H1 (cell line): ENCODE measurements at regions not wholly inside any gene's neighbourhood (a gene's known extent, or its start where the extent isn't known, plus 50 kb on each side); places are given as distances from the start of the nearest gene placed in this dataset.

ENCODE experiments used
- CTCF ChIA-PET: fragments of 300-600 bp; sonication (Branson Sonifier 250); formaldehyde crosslinking; loops from one replicate; lab custom pipeline; 2021; ENCODE audit not compliant: partially characterized antibody; lab: Charles Lee
- POLR2A ChIA-PET: fragments of 300-600 bp; sonication (Branson Sonifier 250); formaldehyde crosslinking; loops from one replicate; lab custom pipeline; 2021; ENCODE audit warnings: inconsistent platforms; ENCODE audit not compliant: partially characterized antibody; lab: Charles Lee
- DNase-seq, 2 experiments: peaks; one replicate each; pipeline versions ENCODE4 v3.0.0 to v3.0.0-alpha.2; 2010 to 2022; ENCODE audit warnings: low spot score in 2 of 2, low read depth in 1 of 2, mixed read lengths in 1 of 2
- FAIRE-seq: peaks from 2 replicates; lab custom pipeline; 2011; peaks lifted over from hg19 to GRCh38; lab: Jason Lieb, UNC
- H2AFZ ChIP-seq: 2 replicates; pipeline ENCODE4 v1.8.1; 2012; ENCODE audit warnings: low read length, inconsistent platforms
- H2AK5ac ChIP-seq: 2 replicates; pipeline ENCODE4 v1.6.1; 2013; ENCODE audit warnings: low read depth, low read length
- H2BK120ac ChIP-seq: replicated peaks from 2 replicates; pipeline ENCODE3; 2013; ENCODE audit warnings: low read depth, low read length, inconsistent platforms
- H2BK12ac ChIP-seq: 2 replicates; pipeline ENCODE4 v1.6.1; 2013; ENCODE audit warnings: low read depth, low read length
- H2BK15ac ChIP-seq: 2 replicates; pipeline ENCODE4 v1.6.1; 2013; ENCODE audit warnings: low read length
- H2BK20ac ChIP-seq: 2 replicates; pipeline ENCODE4 v1.6.1; 2013; ENCODE audit warnings: low read length
- H2BK5ac ChIP-seq: 2 replicates; pipeline ENCODE4 v1.6.1; 2013; ENCODE audit warnings: low read depth, low read length
- H3K14ac ChIP-seq: 2 replicates; pipeline ENCODE4 v1.6.1; 2013; ENCODE audit warnings: inconsistent platforms; ENCODE audit not compliant: insufficient read length
- H3K18ac ChIP-seq: 2 replicates; pipeline ENCODE4 v1.6.1; 2013; ENCODE audit warnings: low read length; ENCODE audit errors: extremely low read depth
- H3K23ac ChIP-seq: 2 replicates; pipeline ENCODE4 v1.6.1; 2013; ENCODE audit warnings: inconsistent platforms; ENCODE audit not compliant: insufficient read length
- H3K23me2 ChIP-seq: 2 replicates; pipeline ENCODE4 v1.6.1; 2013; ENCODE audit warnings: low read depth, low read length
- H3K27ac ChIP-seq: 2 replicates; pipeline ENCODE4 v1.6.1; 2011; ENCODE audit warnings: low read depth, low read length, inconsistent platforms
- H3K27me3 ChIP-seq, 4 experiments: replicated peaks in 1 of 4; 1 replicate in 1 of 4; 2 replicates in 3 of 4; pipeline versions ENCODE4 v1.6.1 to v1.8.1; 2011 to 2013; ENCODE audit warnings: low read length in 3 of 4, mild to moderate bottlenecking in 3 of 4, inconsistent platforms in 2 of 4, mixed read lengths in 2 of 4, moderate library complexity in 1 of 4; ENCODE audit not compliant: control insufficient read depth in 3 of 4, insufficient read depth in 3 of 4; ENCODE audit errors: extremely low read depth in 1 of 4
- H3K36me3 ChIP-seq, 4 experiments: 2 replicates each; pipeline versions ENCODE4 v1.6.1 to v1.8.1; 2011 to 2013; ENCODE audit warnings: mild to moderate bottlenecking in 4 of 4, low read length in 3 of 4, moderate library complexity in 2 of 4, control low read depth in 1 of 4, inconsistent platforms in 1 of 4; ENCODE audit not compliant: insufficient read depth in 4 of 4, control insufficient read depth in 2 of 4
- H3K4ac ChIP-seq: replicated peaks from 2 replicates; pipeline ENCODE3; 2013; ENCODE audit warnings: low read length, low read depth, mixed read lengths, inconsistent platforms; ENCODE audit not compliant: insufficient read length
- H3K4me1 ChIP-seq, 4 experiments: replicated peaks in 1 of 4; 1 replicate in 1 of 4; 2 replicates in 3 of 4; pipeline versions ENCODE4 v1.6.1 to v1.8.1; 2011 to 2013; ENCODE audit warnings: low read length in 3 of 4, inconsistent platforms in 2 of 4, mixed read lengths in 1 of 4; ENCODE audit not compliant: insufficient read depth in 4 of 4, control insufficient read depth in 3 of 4
- H3K4me2 ChIP-seq, 2 experiments: 2 replicates each; pipeline versions ENCODE4 v1.6.1 to v1.8.1; 2011 to 2013; ENCODE audit warnings: low read depth in 2 of 2, low read length in 2 of 2, control low read depth in 1 of 2, inconsistent platforms in 1 of 2, mild to moderate bottlenecking in 1 of 2; ENCODE audit not compliant: insufficient read depth in 1 of 2
- H3K4me3 ChIP-seq, 4 experiments: fragments of 200-600, 300-600 bp in 1 of 4; sonication (generic), shearing (Covaris generic), sonication (Bioruptor Twin) in 1 of 4; 2 replicates each; pipeline versions ENCODE4 v1.5.1 to v1.8.1; 2011 to 2016; ENCODE audit warnings: low read length in 4 of 4, low read depth in 3 of 4, control low read depth in 2 of 4, inconsistent platforms in 2 of 4, mild to moderate bottlenecking in 2 of 4, mixed read lengths in 1 of 4, moderate library complexity in 1 of 4; ENCODE audit not compliant: insufficient read depth in 2 of 4; ENCODE audit errors: extremely low read depth in 1 of 4
- H3K56ac ChIP-seq: replicated peaks from 2 replicates; pipeline ENCODE3; 2013; ENCODE audit warnings: low read depth, mild to moderate bottlenecking, mixed read lengths, low read length, inconsistent platforms; ENCODE audit not compliant: insufficient read length
- H3K79me1 ChIP-seq: 2 replicates; pipeline ENCODE4 v1.6.1; 2013; ENCODE audit warnings: low read depth, low read length, control low read depth
- H3K79me2 ChIP-seq, 2 experiments: 2 replicates each; pipeline versions ENCODE4 v1.6.1 to v1.8.1; 2012 to 2013; ENCODE audit warnings: low read length in 2 of 2, mild to moderate bottlenecking in 2 of 2, inconsistent platforms in 1 of 2; ENCODE audit not compliant: insufficient read depth in 2 of 2, control insufficient read depth in 1 of 2
- H3K9ac ChIP-seq, 4 experiments: replicated peaks in 1 of 4; 1 replicate in 1 of 4; 2 replicates in 3 of 4; pipeline versions ENCODE4 v1.6.1 to v1.8.1; 2011 to 2013; ENCODE audit warnings: low read depth in 3 of 4, low read length in 3 of 4, control low read depth in 2 of 4, mild to moderate bottlenecking in 2 of 4, moderate library complexity in 2 of 4, inconsistent platforms in 1 of 4; ENCODE audit errors: extremely low read depth in 1 of 4
- H3K9me3 ChIP-seq, 2 experiments: 2 replicates each; pipeline versions ENCODE4 v1.6.1 to v1.8.1; 2012 to 2013; ENCODE audit warnings: mild to moderate bottlenecking in 2 of 2, moderate library complexity in 2 of 2, control low read depth in 1 of 2, inconsistent platforms in 1 of 2, low read depth in 1 of 2, low read length in 1 of 2, mixed read lengths in 1 of 2; ENCODE audit not compliant: insufficient read depth in 2 of 2
- H4K20me1 ChIP-seq, 2 experiments: replicated peaks in 1 of 2; 2 replicates each; pipeline versions ENCODE3 to v1.8.1; 2011 to 2013; ENCODE audit warnings: inconsistent platforms in 2 of 2, low read length in 2 of 2, mild to moderate bottlenecking in 1 of 2; ENCODE audit not compliant: insufficient read depth in 2 of 2, control insufficient read depth in 1 of 2
- H4K5ac ChIP-seq: 2 replicates; pipeline ENCODE4 v1.6.1; 2013; ENCODE audit warnings: low read length, low read depth, mixed read lengths, inconsistent platforms; ENCODE audit not compliant: insufficient read length
- H4K8ac ChIP-seq: 2 replicates; pipeline ENCODE4 v1.8.0; 2013; ENCODE audit warnings: mild to moderate bottlenecking, moderate library complexity, low read length, inconsistent platforms; ENCODE audit not compliant: insufficient read depth; ENCODE audit errors: extremely low read depth
- H4K91ac ChIP-seq: replicated peaks from 2 replicates; pipeline ENCODE3; 2013; ENCODE audit warnings: low read length, mixed read lengths, inconsistent platforms; ENCODE audit not compliant: insufficient read length
- HDAC6 ChIP-seq: IDR thresholded peaks from one replicate; pipeline ENCODE4 v1.7.1; 2012; ENCODE audit warnings: low read depth, mild to moderate bottlenecking, inconsistent platforms, low read length, moderate library complexity
- MAFK ChIP-seq: IDR thresholded peaks from 2 replicates; pipeline ENCODE4 v1.6.1; 2012; ENCODE audit warnings: low read depth, mild to moderate bottlenecking, improper control_type of control experiment, low read length
- WGBS, 2 experiments: shearing (Covaris generic) in 1 of 2; methylation state at CpG; one replicate each; pipeline versions ENCODE4 v1.1.6 to v1.1.7; 2013 to 2015; ENCODE audit warnings: low lambda C conversion rate in 2 of 2, mixed read lengths in 2 of 2, inconsistent platforms in 1 of 2, low coverage in 1 of 2, missing lambda C conversion rate in 1 of 2; ENCODE audit not compliant: insufficient replicate concordance in 2 of 2, insufficient coverage in 1 of 2, insufficient read length in 1 of 2; ENCODE audit errors: extremely low coverage in 1 of 2, missing lambda C conversion rate in 1 of 2; 5-methylcytosine and 5-hydroxymethylcytosine counted together

GRCh38 chr21:39084979-39085729 is 98.1 kb downstream of the PSMG1 start:
- Histone ChIP-seq H2AFZ (no peak overlapping the region), H2BK5ac (no peak overlapping the region), H4K91ac (no peak overlapping the region), H3K27me3 (no peaks in the 10 kb centered on the region; a peak in 2 of 7 replicates), H2BK12ac (no peak overlapping the region), H3K36me3 (no peaks in the 10 kb centered on the region), H4K8ac (no peak overlapping the region), H3K56ac (no peak overlapping the region), H3K18ac (no peak overlapping the region), H3K23me2 (no peaks in the 10 kb centered on the region), H3K9me3 (peaks cover 2 to 6% of the 10 kb centered on the region in 2 experiments; a peak in 2 of 4 replicates), H4K20me1 (no peaks in the 10 kb centered on the region), H3K4me3 (no peak overlapping the region), H3K4ac (no peak overlapping the region), H3K4me1 (peaks cover 0 to 6% (median 4%) of the 10 kb centered on the region in 4 experiments; a peak in 6 of 7 replicates), H3K79me2 (no peaks in the 10 kb centered on the region), H2BK120ac (no peak overlapping the region), H3K9ac (no peak overlapping the region), H3K4me2 (no peak overlapping the region), H2BK15ac (no peak overlapping the region), H3K79me1 (no peaks in the 10 kb centered on the region), H4K5ac (no peak overlapping the region), H3K23ac (no peak overlapping the region), H2BK20ac (no peak overlapping the region), H3K14ac (no peak overlapping the region), H3K27ac (no peak overlapping the region), H2AK5ac (no peak overlapping the region)
- TF ChIP-seq MAFK (peak; percentile 55; the same call in 1 of the 2 replicates), HDAC6 (no peak)
- POLR2A ChIA-PET = interaction anchor here (0.9 kb wide), 1 partner anchor 13 kb away, joined by 3 read pairs; no protein-coding TSS in a partner anchor
- CTCF ChIA-PET = interaction anchor here (0.7 to 4.3 kb wide), 12 partner anchors 11 to 580 kb away, joined by 3 to 18 read pairs (median 4); no protein-coding TSS in a partner anchor
- DNase-seq (no peak), FAIRE-seq (no peak)
- WGBS, 2 experiments = 77% methylated on average over 5 of the region's 5 CpGs; no CpG with 5 or more reads in 1 of the 2 experiments
